ENCODE measurements at regions not wholly inside any gene's neighbourhood (a gene's known extent, or its start where the extent isn't known, plus 50 kb on each side); places are given as distances from the start of the nearest gene placed in this dataset.

- H3K4me2 ChIP-seq: no peak overlapping the region
- H2AFZ ChIP-seq: no peak overlapping the region
- no TSS peak for BruUV-seq (replicated peaks)
- no peak overlapping the region for H3K27ac ChIP-seq
- H3K79me2 ChIP-seq (ENCODE audit: low read depth): no peaks in the 10 kb centered on the region
- H3K9me3 ChIP-seq (ENCODE audit: insufficient read depth, low read depth): no peaks in the 10 kb centered on the region; the same call in 1 of the 2 replicates
- H3K27me3 ChIP-seq (ENCODE audit: insufficient read depth, low read depth): no peaks in the 10 kb centered on the region; the same call in 1 of the 2 replicates
- no peak overlapping the region for H3K4me3 ChIP-seq
- no peak for DNase-seq
- no peaks in the 10 kb centered on the region for H3K4me1 ChIP-seq (replicated peaks; ENCODE audit: insufficient read depth)
- ChIA-PET CTCF (no interaction called here), POLR2A (ENCODE audit: unreplicated experiment) (no interaction called here)
- intact Hi-C loops (cut with micrococcal nuclease; ENCODE audit: unreplicated experiment): no loop called here
- H3K36me3 ChIP-seq (ENCODE audit: low read depth): no peaks in the 10 kb centered on the region
- no peaks in the 10 kb centered on the region for H4K20me1 ChIP-seq (ENCODE audit: insufficient read depth)
- no peaks in the 10 kb centered on the region for H3K9me2 ChIP-seq (ENCODE audit: insufficient read depth)
- no peaks in the 10 kb centered on the region for H3F3A ChIP-seq (ENCODE audit: insufficient read depth, low read depth)
- TF ChIP-seq CTCF (conservative IDR thresholded peaks at IDR 0.05) (no peak), EZH2 (IDR thresholded peaks at IDR 0.05; ENCODE audit: low read depth) (no peak)
These were observed 162.5 kb upstream of the CNTNAP4 start for GRCh38 chr16:76114681-76115080.

GRCh38 chr16:76118344-76118743, 158.9 kb upstream of the CNTNAP4 start:
- ChIA-PET CTCF (no interaction called here), POLR2A (ENCODE audit: unreplicated experiment) (no interaction called here)
- intact Hi-C loops (cut with micrococcal nuclease; ENCODE audit: unreplicated experiment): no loop called here
- no peaks in the 10 kb centered on the region for H3K36me3 ChIP-seq (ENCODE audit: low read depth)
- no peaks in the 10 kb centered on the region for H3K4me1 ChIP-seq (replicated peaks; ENCODE audit: insufficient read depth)
- no peak overlapping the region for H3K27ac ChIP-seq
- TF ChIP-seq CTCF (conservative IDR thresholded peaks at IDR 0.05): no peak
- TF ChIP-seq EZH2 (IDR thresholded peaks at IDR 0.05; ENCODE audit: low read depth): no peak
- H4K20me1 ChIP-seq (ENCODE audit: insufficient read depth): no peaks in the 10 kb centered on the region
- H3K4me3 ChIP-seq: no peak overlapping the region
- no peaks in the 10 kb centered on the region; the same call in 1 of the 2 replicates for H3K9me3 ChIP-seq (ENCODE audit: insufficient read depth, low read depth)
- no peak overlapping the region for H3K4me2 ChIP-seq
- no peak for DNase-seq
- H3K27me3 ChIP-seq (ENCODE audit: insufficient read depth, low read depth): no peaks in the 10 kb centered on the region; the same call in 1 of the 2 replicates
- BruUV-seq (replicated peaks): no TSS peak
- no peaks in the 10 kb centered on the region for H3F3A ChIP-seq (ENCODE audit: insufficient read depth, low read depth)
- no peak overlapping the region for H2AFZ ChIP-seq
- no peaks in the 10 kb centered on the region for H3K9me2 ChIP-seq (ENCODE audit: insufficient read depth)
- H3K79me2 ChIP-seq (ENCODE audit: low read depth): no peaks in the 10 kb centered on the region

GRCh38 chr16:76121636-76122035, 155.6 kb upstream of the CNTNAP4 start:
- Histone ChIP-seq H4K20me1 (ENCODE audit: insufficient read depth) (no peaks in the 10 kb centered on the region; the same call in 1 of the 2 replicates), H3K9me2 (ENCODE audit: insufficient read depth) (no peaks in the 10 kb centered on the region), H3K4me1 (replicated peaks; ENCODE audit: insufficient read depth) (no peaks in the 10 kb centered on the region), H3K27ac (no peak overlapping the region), H2AFZ (no peak overlapping the region), H3K79me2 (ENCODE audit: low read depth) (no peaks in the 10 kb centered on the region), H3F3A (ENCODE audit: insufficient read depth, low read depth) (no peaks in the 10 kb centered on the region), H3K9me3 (ENCODE audit: insufficient read depth, low read depth) (no peaks in the 10 kb centered on the region; the same call in 1 of the 2 replicates), H3K4me2 (no peak overlapping the region), H3K36me3 (ENCODE audit: low read depth) (no peaks in the 10 kb centered on the region), H3K4me3 (no peak overlapping the region), H3K27me3 (ENCODE audit: insufficient read depth, low read depth) (no peaks in the 10 kb centered on the region; the same call in 1 of the 2 replicates)
- intact Hi-C loops (cut with micrococcal nuclease; ENCODE audit: unreplicated experiment): no loop called here
- TF ChIP-seq CTCF (conservative IDR thresholded peaks at IDR 0.05) (no peak), EZH2 (IDR thresholded peaks at IDR 0.05; ENCODE audit: low read depth) (no peak)
- no TSS peak for BruUV-seq (replicated peaks)
- ChIA-PET POLR2A (ENCODE audit: unreplicated experiment) (no interaction called here), CTCF (no interaction called here)
- no peak for DNase-seq
